Endothelial cell of umbilical vein (primary cell): ENCODE measurements at regions not wholly inside any gene's neighbourhood (a gene's known extent, or its start where the extent isn't known, plus 50 kb on each side); places are given as distances from the start of the nearest gene placed in this dataset.

Source experiments
- EZH2 ChIP-seq: IDR thresholded peaks from 2 replicates; pipeline ENCODE4 v1.6.1; 2012; ENCODE audit warnings: borderline replicate concordance, low read depth, mild to moderate bottlenecking, moderate library complexity, low read length, inconsistent platforms; ENCODE audit not compliant: severe bottlenecking
- FOS ChIP-seq: IDR thresholded peaks from 2 replicates; pipeline ENCODE4 v1.6.1; 2011; ENCODE audit warnings: mild to moderate bottlenecking, low read length, moderate library complexity, borderline replicate concordance; ENCODE audit not compliant: insufficient read depth
- GATA2 ChIP-seq: IDR thresholded peaks from 2 replicates; pipeline ENCODE4 v1.7.0; 2011; ENCODE audit warnings: low read depth, mild to moderate bottlenecking, moderate library complexity, mixed read lengths, low read length; ENCODE audit not compliant: insufficient read length, insufficient read depth
- POLR2A ChIP-seq: IDR thresholded peaks from 2 replicates; pipeline ENCODE4 v1.6.1; 2012; ENCODE audit warnings: low read depth, mild to moderate bottlenecking, control low read depth, low read length
- POLR2AphosphoS5 ChIP-seq: IDR thresholded peaks from 2 replicates; pipeline ENCODE4 v1.6.1; 2012; ENCODE audit warnings: low read depth, mild to moderate bottlenecking, control low read depth, low read length, moderate library complexity; ENCODE audit not compliant: insufficient read depth
- TF ChIP-seq, protein P1 (sequence below), 2 donors: IDR thresholded peaks; 1 replicate in 1 of 2; 2 replicates in 1 of 2; pipeline ENCODE4 v1.5.1; 2011; ENCODE audit warnings: low read length in 2 of 2, mild to moderate bottlenecking in 2 of 2, moderate library complexity in 2 of 2, control low read depth in 1 of 2, inconsistent platforms in 1 of 2, low read depth in 1 of 2; ENCODE audit not compliant: insufficient read depth in 1 of 2; ENCODE audit errors: extremely low read depth in 1 of 2
- TF ChIP-seq, protein P2 (sequence below): IDR thresholded peaks from 2 replicates; pipeline ENCODE4 v1.6.1; 2011; ENCODE audit not compliant: insufficient read depth, insufficient read length

DNA sequence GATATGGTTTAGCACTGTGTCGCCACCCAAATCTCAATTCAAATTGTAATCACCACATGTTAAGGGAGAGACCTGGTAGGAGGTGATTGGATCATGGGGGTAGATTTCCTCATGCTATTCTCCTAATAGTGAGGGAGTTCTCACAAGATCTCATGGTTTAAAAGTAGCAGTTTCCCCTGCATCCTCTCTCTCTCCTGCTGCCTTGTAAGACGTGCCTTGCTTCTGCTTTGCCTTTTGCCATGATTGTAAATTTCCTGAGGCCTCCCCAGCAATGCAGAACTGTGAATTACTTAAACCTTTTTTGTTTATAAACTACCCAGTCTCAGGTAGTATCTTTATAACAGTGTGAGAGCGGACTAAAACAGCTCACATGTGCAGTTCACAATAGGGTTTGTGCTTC lies 1668.7 kb upstream of the RAG2 start:
- TF ChIP-seq POLR2A (no peak), EZH2 (no peak), POLR2AphosphoS5 (no peak), FOS (no peak), GATA2 (no peak)
- TF ChIP-seq, protein P1, sequence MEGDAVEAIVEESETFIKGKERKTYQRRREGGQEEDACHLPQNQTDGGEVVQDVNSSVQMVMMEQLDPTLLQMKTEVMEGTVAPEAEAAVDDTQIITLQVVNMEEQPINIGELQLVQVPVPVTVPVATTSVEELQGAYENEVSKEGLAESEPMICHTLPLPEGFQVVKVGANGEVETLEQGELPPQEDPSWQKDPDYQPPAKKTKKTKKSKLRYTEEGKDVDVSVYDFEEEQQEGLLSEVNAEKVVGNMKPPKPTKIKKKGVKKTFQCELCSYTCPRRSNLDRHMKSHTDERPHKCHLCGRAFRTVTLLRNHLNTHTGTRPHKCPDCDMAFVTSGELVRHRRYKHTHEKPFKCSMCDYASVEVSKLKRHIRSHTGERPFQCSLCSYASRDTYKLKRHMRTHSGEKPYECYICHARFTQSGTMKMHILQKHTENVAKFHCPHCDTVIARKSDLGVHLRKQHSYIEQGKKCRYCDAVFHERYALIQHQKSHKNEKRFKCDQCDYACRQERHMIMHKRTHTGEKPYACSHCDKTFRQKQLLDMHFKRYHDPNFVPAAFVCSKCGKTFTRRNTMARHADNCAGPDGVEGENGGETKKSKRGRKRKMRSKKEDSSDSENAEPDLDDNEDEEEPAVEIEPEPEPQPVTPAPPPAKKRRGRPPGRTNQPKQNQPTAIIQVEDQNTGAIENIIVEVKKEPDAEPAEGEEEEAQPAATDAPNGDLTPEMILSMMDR (IDR thresholded peaks at IDR 0.05; ENCODE audit: extremely low read depth in 1 of 2, insufficient read depth in 1 of 2, low read depth in 1 of 2, low read length in 2 of 2) = no peak
- TF ChIP-seq, protein P2, sequence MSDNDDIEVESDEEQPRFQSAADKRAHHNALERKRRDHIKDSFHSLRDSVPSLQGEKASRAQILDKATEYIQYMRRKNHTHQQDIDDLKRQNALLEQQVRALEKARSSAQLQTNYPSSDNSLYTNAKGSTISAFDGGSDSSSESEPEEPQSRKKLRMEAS = no peak
